ENCODE measurements at regions not wholly inside any gene's neighbourhood (a gene's known extent, or its start where the extent isn't known, plus 50 kb on each side); places are given as distances from the start of the nearest gene placed in this dataset.
"Not testable (repeated sequence)": the region's sequence is repeated elsewhere in the genome, so short reads cannot be mapped to it uniquely, and the experiment has no call there.

GRCh38 chr9:61872329-61872728 lies 682.5 kb downstream of the SPATA31A7 start:
- TF ChIP-seq CTCF (IDR thresholded peaks at IDR 0.05); ZSCAN20 (CRISPR knock-in tag; IDR thresholded peaks at IDR 0.05); POLR2A (IDR thresholded peaks at IDR 0.05; ENCODE audit: low read length); RFX5 (IDR thresholded peaks at IDR 0.05); CEBPB (IDR thresholded peaks at IDR 0.05); ELK1 (IDR thresholded peaks at IDR 0.05; ENCODE audit: low read depth, low read length); JUN (IDR thresholded peaks at IDR 0.05): not testable (repeated sequence)

Data from A549 (cell line).